Sigmoid colon (tissue), 4 donors: ENCODE measurements at regions not wholly inside any gene's neighbourhood (a gene's known extent, or its start where the extent isn't known, plus 50 kb on each side); places are given as distances from the start of the nearest gene placed in this dataset.

Experiments used
- POLR2A ChIP-seq, 2 donors: fragments of 450-650 bp; IDR thresholded peaks; one replicate each; pipeline ENCODE4 v1.6.1; 2016; ENCODE audit warnings: antibody characterized with exemption in 2 of 2, mild to moderate bottlenecking in 2 of 2, moderate library complexity in 2 of 2
- POLR2AphosphoS5 ChIP-seq, 4 donors: sonication (generic); formaldehyde crosslinking; IDR thresholded peaks; one replicate each; pipeline ENCODE4 v1.6.1; 2017; ENCODE audit warnings: antibody characterized with exemption in 4 of 4

- TF ChIP-seq POLR2A (IDR thresholded peaks at IDR 0.05): no peak
- no peak for TF ChIP-seq POLR2AphosphoS5 (IDR thresholded peaks at IDR 0.05)
Observed at GRCh38 chr5:58245476-58245840, 214.4 kb downstream of the PLK2 start.
